Gastroesophageal sphincter (tissue), 3 donors: ENCODE measurements at regions not wholly inside any gene's neighbourhood (a gene's known extent, or its start where the extent isn't known, plus 50 kb on each side); places are given as distances from the start of the nearest gene placed in this dataset.

Source experiments
- POLR2AphosphoS5 ChIP-seq: sonication (generic); formaldehyde crosslinking; IDR thresholded peaks from one replicate; pipeline ENCODE4 v1.6.1; 2017; ENCODE audit warnings: antibody characterized with exemption
- TF ChIP-seq, protein P1 (sequence below), 4 experiments: fragments of 200-600 bp in 2 of 4; fragments of 450-650 bp in 2 of 4; sonication (generic) in 1 of 4; IDR thresholded peaks; one replicate each; pipeline ENCODE4 v1.5.1; 2017 to 2019; ENCODE audit warnings: antibody characterized with exemption in 4 of 4, mild to moderate bottlenecking in 2 of 4, moderate library complexity in 2 of 4

DNA sequence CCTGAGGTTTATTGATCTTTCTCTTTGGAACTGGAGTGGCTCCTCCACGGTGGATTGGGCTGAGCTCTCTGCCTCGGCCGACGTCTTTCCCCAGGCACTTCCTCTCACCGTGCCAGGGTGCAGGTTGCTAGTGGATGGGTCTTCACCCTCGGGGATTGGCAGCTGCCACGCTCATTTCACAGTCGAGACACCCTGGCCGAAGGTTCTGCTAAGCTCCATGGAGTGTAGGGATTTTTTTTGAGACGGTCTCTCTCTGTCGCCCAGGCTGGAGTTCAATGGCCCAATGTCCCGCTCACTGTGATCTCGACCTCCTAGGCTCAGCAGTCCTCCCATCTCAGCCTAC, 280.8 kb downstream of the SEC14L1 start:
- TF ChIP-seq, protein P1, sequence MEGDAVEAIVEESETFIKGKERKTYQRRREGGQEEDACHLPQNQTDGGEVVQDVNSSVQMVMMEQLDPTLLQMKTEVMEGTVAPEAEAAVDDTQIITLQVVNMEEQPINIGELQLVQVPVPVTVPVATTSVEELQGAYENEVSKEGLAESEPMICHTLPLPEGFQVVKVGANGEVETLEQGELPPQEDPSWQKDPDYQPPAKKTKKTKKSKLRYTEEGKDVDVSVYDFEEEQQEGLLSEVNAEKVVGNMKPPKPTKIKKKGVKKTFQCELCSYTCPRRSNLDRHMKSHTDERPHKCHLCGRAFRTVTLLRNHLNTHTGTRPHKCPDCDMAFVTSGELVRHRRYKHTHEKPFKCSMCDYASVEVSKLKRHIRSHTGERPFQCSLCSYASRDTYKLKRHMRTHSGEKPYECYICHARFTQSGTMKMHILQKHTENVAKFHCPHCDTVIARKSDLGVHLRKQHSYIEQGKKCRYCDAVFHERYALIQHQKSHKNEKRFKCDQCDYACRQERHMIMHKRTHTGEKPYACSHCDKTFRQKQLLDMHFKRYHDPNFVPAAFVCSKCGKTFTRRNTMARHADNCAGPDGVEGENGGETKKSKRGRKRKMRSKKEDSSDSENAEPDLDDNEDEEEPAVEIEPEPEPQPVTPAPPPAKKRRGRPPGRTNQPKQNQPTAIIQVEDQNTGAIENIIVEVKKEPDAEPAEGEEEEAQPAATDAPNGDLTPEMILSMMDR (IDR thresholded peaks at IDR 0.05): no peak
- TF ChIP-seq POLR2AphosphoS5: no peak
